ENCODE measurements at regions not wholly inside any gene's neighbourhood (a gene's known extent, or its start where the extent isn't known, plus 50 kb on each side); places are given as distances from the start of the nearest gene placed in this dataset.

- H3K56ac ChIP-seq (replicated peaks; ENCODE audit: insufficient read length, low read depth, low read length), result no peak overlapping the region
- H3K4ac ChIP-seq (replicated peaks; ENCODE audit: insufficient read length, low read depth, low read length), result no peak overlapping the region
- no peak overlapping the region for H3K4me2 ChIP-seq (ENCODE audit: insufficient read depth in 1 of 2, low read depth in 2 of 2, low read length in 2 of 2)
- no peak overlapping the region for H4K91ac ChIP-seq (replicated peaks; ENCODE audit: insufficient read length, low read length)
- H3K23me2 ChIP-seq (ENCODE audit: low read depth, low read length), result no peaks in the 10 kb centered on the region
- ChIA-PET POLR2A (ENCODE audit: partially characterized antibody) (no interaction called here), CTCF (ENCODE audit: partially characterized antibody) (no interaction called here)
- no peak overlapping the region for H2AFZ ChIP-seq (ENCODE audit: low read length)
- TF ChIP-seq SIX5 (IDR thresholded peaks at IDR 0.05; ENCODE audit: low read depth, low read length) (no peak), KDM4A (IDR thresholded peaks at IDR 0.05; ENCODE audit: low read depth, low read length, severe bottlenecking) (no peak), BCL11A (IDR thresholded peaks at IDR 0.05; ENCODE audit: low read depth in 2 of 2, low read length in 2 of 2) (no peak), ZNF274 (IDR thresholded peaks at IDR 0.05; ENCODE audit: borderline replicate concordance, extremely low read depth, low read length) (no peak), ATF2 (IDR thresholded peaks at IDR 0.05; ENCODE audit: low read length) (no peak), SP2 (IDR thresholded peaks at IDR 0.05; ENCODE audit: low read length) (no peak), NRF1 (IDR thresholded peaks at IDR 0.05; ENCODE audit: low read depth, low read length) (no peak), SIRT6 (IDR thresholded peaks at IDR 0.05; ENCODE audit: low read length) (no peak), NANOG (IDR thresholded peaks at IDR 0.05; ENCODE audit: insufficient read depth, low read depth, low read length, poor library complexity, severe bottlenecking) (no peak), BRCA1 (IDR thresholded peaks at IDR 0.05; ENCODE audit: low read depth, low read length) (no peak)
- H4K5ac ChIP-seq (ENCODE audit: insufficient read length, low read depth, low read length), result no peak overlapping the region
- DNase-seq (ENCODE audit: low read depth in 1 of 2, low spot score in 2 of 2), result no peak
- no peaks in the 10 kb centered on the region for H3K9me3 ChIP-seq (ENCODE audit: insufficient read depth in 2 of 2, low read depth in 1 of 2, low read length in 1 of 2)
- H3K18ac ChIP-seq (ENCODE audit: extremely low read depth, low read length), result no peak overlapping the region
- H3K14ac ChIP-seq (ENCODE audit: insufficient read length), result no peak overlapping the region
- no peak overlapping the region for H2BK15ac ChIP-seq (ENCODE audit: low read length)
- 97% methylated on average over 5 of the region's 5 CpGs; no CpG with 5 or more reads in 1 of the 2 experiments for WGBS, 2 experiments (ENCODE audit: extremely low coverage in 1 of 2, insufficient coverage in 1 of 2, insufficient read length in 1 of 2, insufficient replicate concordance in 2 of 2, low coverage in 1 of 2, low lambda C conversion rate in 2 of 2, missing lambda C conversion rate in 1 of 2)
- H3K36me3 ChIP-seq (ENCODE audit: control insufficient read depth in 2 of 4, insufficient read depth in 4 of 4, low read length in 3 of 4), result no peaks in the 10 kb centered on the region
- H3K79me2 ChIP-seq (ENCODE audit: control insufficient read depth in 1 of 2, insufficient read depth in 2 of 2, low read length in 2 of 2), result no peaks in the 10 kb centered on the region
- H2BK12ac ChIP-seq (ENCODE audit: low read depth, low read length), result no peak overlapping the region
- no peak overlapping the region for H4K8ac ChIP-seq (ENCODE audit: extremely low read depth, insufficient read depth, low read length)
- no peaks in the 10 kb centered on the region for H3K79me1 ChIP-seq (ENCODE audit: low read depth, low read length)
- no peak for FAIRE-seq
- no peak overlapping the region for H3K23ac ChIP-seq (ENCODE audit: insufficient read length)
- no peak overlapping the region for H3K4me3 ChIP-seq (ENCODE audit: extremely low read depth in 1 of 4, insufficient read depth in 2 of 4, low read depth in 3 of 4, low read length in 4 of 4)
- H2BK120ac ChIP-seq (replicated peaks; ENCODE audit: low read depth, low read length), result no peak overlapping the region
- no peak overlapping the region for H2AK5ac ChIP-seq (ENCODE audit: low read depth, low read length)
- no peaks in the 10 kb centered on the region for H3K4me1 ChIP-seq (replicated peaks in 1 of 4; ENCODE audit: control insufficient read depth in 3 of 4, insufficient read depth in 4 of 4, low read length in 3 of 4)
- no peak overlapping the region for H2BK5ac ChIP-seq (ENCODE audit: low read depth, low read length)
- H2BK20ac ChIP-seq (ENCODE audit: low read length), result no peak overlapping the region
- no peaks in the 10 kb centered on the region for H3K27me3 ChIP-seq (replicated peaks in 1 of 4; ENCODE audit: control insufficient read depth in 3 of 4, extremely low read depth in 1 of 4, insufficient read depth in 3 of 4, low read length in 3 of 4)
- H3K27ac ChIP-seq (ENCODE audit: low read depth, low read length), result no peak overlapping the region
- H4K20me1 ChIP-seq (replicated peaks in 1 of 2; ENCODE audit: control insufficient read depth in 1 of 2, insufficient read depth in 2 of 2, low read length in 2 of 2), result no peaks in the 10 kb centered on the region
- no peak overlapping the region for H3K9ac ChIP-seq (replicated peaks in 1 of 4; ENCODE audit: extremely low read depth in 1 of 4, low read depth in 3 of 4, low read length in 3 of 4)
Observed at GRCh38 chr3:38950581-38950980, 101.2 kb downstream of the SCN11A start.

All from H1 (cell line).